Hepatocyte (in vitro differentiated cells): ENCODE measurements at regions not wholly inside any gene's neighbourhood (a gene's known extent, or its start where the extent isn't known, plus 50 kb on each side); places are given as distances from the start of the nearest gene placed in this dataset.

Experiments
- DNase-seq: peaks from one replicate; pipeline ENCODE4 v3.0.0-alpha.2; 2016; ENCODE audit warnings: low spot score
- H2AFZ ChIP-seq: fragments of 200-600 bp; sonication (generic); 2 replicates; pipeline ENCODE4 v1.6.0; 2016; ENCODE audit warnings: antibody characterized with exemption, mild to moderate bottlenecking
- H3K27ac ChIP-seq: fragments of 200-600 bp; sonication (generic); 2 replicates; pipeline ENCODE4 v1.5.1; 2016; ENCODE audit warnings: mild to moderate bottlenecking
- H3K27me3 ChIP-seq: fragments of 200-600 bp; sonication (generic); 2 replicates; pipeline ENCODE4 v1.6.1; 2016
- H3K36me3 ChIP-seq: fragments of 200-600 bp; sonication (generic); replicated peaks from 2 replicates; pipeline ENCODE4 v1.5.1; 2016; ENCODE audit warnings: low read depth; ENCODE audit not compliant: insufficient read depth
- H3K4me1 ChIP-seq: fragments of 200-600 bp; sonication (generic); 2 replicates; pipeline ENCODE4 v1.5.1; 2016; ENCODE audit warnings: mild to moderate bottlenecking, moderate library complexity; ENCODE audit not compliant: insufficient read depth
- H3K4me2 ChIP-seq: fragments of 200-600 bp; sonication (generic); 2 replicates; pipeline ENCODE4 v1.6.0; 2016
- H3K4me3 ChIP-seq: fragments of 200-600 bp; sonication (generic); 2 replicates; pipeline ENCODE4 v1.5.1; 2016; ENCODE audit warnings: mild to moderate bottlenecking
- H3K79me2 ChIP-seq: fragments of 200-600 bp; sonication (generic); 2 replicates; pipeline ENCODE4 v1.6.0; 2017; ENCODE audit warnings: mild to moderate bottlenecking
- H3K9me2 ChIP-seq: fragments of 200-600 bp; sonication (generic); replicated peaks from 2 replicates; pipeline ENCODE4 v1.6.0; 2017; ENCODE audit warnings: mild to moderate bottlenecking; ENCODE audit not compliant: insufficient read depth
- H3K9me3 ChIP-seq: fragments of 200-600 bp; sonication (generic); 2 replicates; pipeline ENCODE4 v1.5.1; 2016; ENCODE audit warnings: low read depth, mild to moderate bottlenecking
- H4K20me1 ChIP-seq: fragments of 200-600 bp; sonication (generic); 2 replicates; pipeline ENCODE4 v1.6.0; 2016; ENCODE audit warnings: mild to moderate bottlenecking; ENCODE audit not compliant: insufficient read depth, poor library complexity, severe bottlenecking
- CTCF ChIP-seq: fragments of 200-600 bp; sonication (generic); IDR thresholded peaks from 2 replicates; pipeline ENCODE4 v1.5.1; 2016; ENCODE audit warnings: antibody characterized with exemption, mild to moderate bottlenecking; ENCODE audit not compliant: poor library complexity
- EZH2 ChIP-seq: fragments of 200-600 bp; sonication (generic); IDR thresholded peaks from 2 replicates; pipeline ENCODE4 v1.6.1; 2016; ENCODE audit warnings: antibody characterized with exemption, mild to moderate bottlenecking, borderline replicate concordance
- EZH2phosphoT487 ChIP-seq: fragments of 200-600 bp; sonication (generic); IDR thresholded peaks from one replicate; pipeline ENCODE4 v1.6.1; 2018; ENCODE audit warnings: antibody characterized with exemption, mild to moderate bottlenecking, low read depth, moderate library complexity; ENCODE audit not compliant: unreplicated experiment, severe bottlenecking
- WGBS: methylation state at CpG from one replicate; pipeline ENCODE4 v1.1.6; 2016; ENCODE audit warnings: low lambda C conversion rate; ENCODE audit errors: missing lambda C conversion rate; 5-methylcytosine and 5-hydroxymethylcytosine counted together

GRCh38 chr11:27187075-27187847 lies 146.6 kb downstream of the BBOX1 start:
- no peak overlapping the region for H2AFZ ChIP-seq
- H3K79me2 ChIP-seq = no peaks in the 10 kb centered on the region
- H3K9me3 ChIP-seq = no peaks in the 10 kb centered on the region
- no peaks in the 10 kb centered on the region for H3K9me2 ChIP-seq
- no peaks in the 10 kb centered on the region for H4K20me1 ChIP-seq
- peak overlapping the region; percentile 12 for H3K4me2 ChIP-seq
- no peaks in the 10 kb centered on the region for H3K27me3 ChIP-seq
- no peaks in the 10 kb centered on the region for H3K36me3 ChIP-seq
- WGBS = 38% methylated on average over 4 of the region's 4 CpGs
- no peak overlapping the region for H3K4me3 ChIP-seq
- H3K27ac ChIP-seq = peak overlapping the region; percentile 60
- TF ChIP-seq EZH2phosphoT487 = no peak
- TF ChIP-seq EZH2 = no peak
- TF ChIP-seq CTCF = no peak
- DNase-seq = no peak
- peaks cover 24% of the 10 kb centered on the region for H3K4me1 ChIP-seq

- Histone ChIP-seq H3K9me2 (no peaks in the 10 kb centered on the region), H3K27ac (peak overlapping the region; percentile 60), H3K4me3 (no peak overlapping the region), H4K20me1 (no peaks in the 10 kb centered on the region), H3K27me3 (no peaks in the 10 kb centered on the region), H3K4me2 (no peak overlapping the region), H2AFZ (no peak overlapping the region), H3K79me2 (no peaks in the 10 kb centered on the region), H3K36me3 (no peaks in the 10 kb centered on the region), H3K9me3 (no peaks in the 10 kb centered on the region), H3K4me1 (peaks cover 24% of the 10 kb centered on the region)
- no peak for DNase-seq
- TF ChIP-seq EZH2phosphoT487 = no peak
Observed at GRCh38 chr11:27186580-27186979, 146.0 kb downstream of the BBOX1 start.

- Histone ChIP-seq H4K20me1 (no peaks in the 10 kb centered on the region), H3K4me1 (peaks cover 24% of the 10 kb centered on the region), H3K4me3 (no peak overlapping the region), H3K27me3 (no peaks in the 10 kb centered on the region), H3K4me2 (no peak overlapping the region), H3K79me2 (no peaks in the 10 kb centered on the region), H3K36me3 (no peaks in the 10 kb centered on the region), H2AFZ (no peak overlapping the region), H3K9me2 (no peaks in the 10 kb centered on the region), H3K27ac (no peak overlapping the region), H3K9me3 (no peaks in the 10 kb centered on the region)
- 68% methylated on average over 6 of the region's 6 CpGs for WGBS
- no peak for DNase-seq
- no peak for TF ChIP-seq CTCF
- no peak for TF ChIP-seq EZH2phosphoT487
- TF ChIP-seq EZH2 = no peak
Observed at GRCh38 chr11:27184458-27185312, 144.1 kb downstream of the BBOX1 start.

GRCh38 chr11:27183672-27184457 lies 143.2 kb downstream of the BBOX1 start:
- Histone ChIP-seq H3K9me2 (no peaks in the 10 kb centered on the region), H3K27ac (no peak overlapping the region), H3K79me2 (no peaks in the 10 kb centered on the region), H2AFZ (no peak overlapping the region), H3K4me2 (no peak overlapping the region), H3K4me1 (peaks cover 21% of the 10 kb centered on the region), H3K4me3 (no peak overlapping the region), H4K20me1 (no peaks in the 10 kb centered on the region), H3K27me3 (no peaks in the 10 kb centered on the region), H3K36me3 (no peaks in the 10 kb centered on the region), H3K9me3 (no peaks in the 10 kb centered on the region)
- peak; percentile 81 for TF ChIP-seq CTCF
- TF ChIP-seq EZH2 = no peak
- peak; percentile 81 for DNase-seq
- WGBS = 36% methylated on average over 6 of the region's 6 CpGs
